ENCODE measurements at regions not wholly inside any gene's neighbourhood (a gene's known extent, or its start where the extent isn't known, plus 50 kb on each side); places are given as distances from the start of the nearest gene placed in this dataset.
A peak's percentile ranks its signal among the peaks of the same experiment; 100 is the strongest.

DNA sequence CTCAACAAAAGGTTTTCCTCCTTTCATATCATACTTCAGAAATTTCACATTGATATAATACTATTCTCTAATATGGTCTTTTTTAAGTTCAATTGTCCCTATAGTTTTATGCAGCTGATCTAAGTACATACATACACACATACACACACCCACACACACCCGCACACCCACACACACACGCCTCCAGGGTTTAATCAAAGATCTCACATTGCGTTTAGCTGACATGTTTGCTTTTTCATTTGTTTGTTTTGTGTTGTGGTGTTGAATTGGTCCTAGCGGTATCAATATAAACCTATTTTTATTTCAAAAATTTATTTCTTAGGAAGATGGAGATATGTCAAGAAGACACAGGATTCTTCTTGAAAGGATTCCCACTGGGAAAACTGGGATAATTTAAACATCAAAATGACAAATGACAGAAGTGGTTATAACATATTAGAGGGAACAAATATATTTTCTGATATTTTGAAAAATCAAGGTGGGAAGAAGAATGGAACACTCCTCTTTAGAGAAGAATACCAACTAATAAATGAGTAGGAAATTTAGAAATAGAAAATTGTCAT lies 434.9 kb upstream of the SLC30A5 start:
- no peaks in the 10 kb centered on the region for H3K9me3 ChIP-seq (ENCODE audit: low read length)
- intact Hi-C loops (cut with micrococcal nuclease; ENCODE audit: unreplicated experiment): no loop called here
- DNase-seq (ENCODE audit: low spot score): no peak
- no peaks in the 10 kb centered on the region for H3K79me2 ChIP-seq (ENCODE audit: insufficient read depth, low read depth, low read length)
- TF ChIP-seq EZH2phosphoT487 (IDR thresholded peaks at IDR 0.05; ENCODE audit: borderline replicate concordance, low read depth, low read length) (no peak), CTCF (conservative IDR thresholded peaks at IDR 0.05; ENCODE audit: low read length) (no peak)
- H3K27ac ChIP-seq (ENCODE audit: low read depth, low read length, poor library complexity, severe bottlenecking): no peak overlapping the region
- no peak overlapping the region for H2AFZ ChIP-seq (ENCODE audit: low read length)
- H3K9me2 ChIP-seq (ENCODE audit: insufficient read depth, low read length): no peaks in the 10 kb centered on the region
- BruUV-seq (replicated peaks): no TSS peak
- no peaks in the 10 kb centered on the region for H4K20me1 ChIP-seq (ENCODE audit: insufficient read depth, low read length)
- H3K36me3 ChIP-seq (ENCODE audit: insufficient read depth, low read length): no peaks in the 10 kb centered on the region
- POLR2A ChIA-PET: no interaction called here
- no peak overlapping the region for H3K4me3 ChIP-seq (ENCODE audit: low read depth, low read length, poor library complexity, severe bottlenecking)
- CTCF ChIA-PET (ENCODE audit: unreplicated experiment): no interaction called here
- no peak overlapping the region for H3K4me2 ChIP-seq (ENCODE audit: low read length)
- no peaks in the 10 kb centered on the region for H3K4me1 ChIP-seq (ENCODE audit: insufficient read depth, low read length, poor library complexity, severe bottlenecking)

DNA sequence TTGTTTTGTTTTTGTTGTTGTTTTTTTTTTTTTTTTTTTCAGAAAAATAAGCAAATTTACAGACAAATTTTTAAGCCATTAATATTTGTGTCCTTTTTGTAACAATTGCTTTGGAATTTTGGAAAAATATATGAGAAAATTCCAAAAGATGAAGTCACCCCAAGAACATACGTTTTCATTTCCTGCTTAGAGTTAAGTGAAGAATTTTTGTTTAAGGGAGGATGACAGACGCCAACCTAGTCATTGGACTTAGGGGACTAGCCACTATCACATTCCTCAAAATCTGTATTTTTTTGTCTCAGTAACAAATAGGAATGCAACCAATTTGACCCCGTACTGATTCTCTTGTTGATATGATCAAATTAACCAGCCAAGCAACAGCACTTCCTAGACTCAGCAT lies 433.9 kb upstream of the SLC30A5 start:
- TF ChIP-seq CTCF (conservative IDR thresholded peaks at IDR 0.05; ENCODE audit: low read length) (no peak), EZH2phosphoT487 (IDR thresholded peaks at IDR 0.05; ENCODE audit: borderline replicate concordance, low read depth, low read length) (no peak)
- no peaks in the 10 kb centered on the region for H3K4me1 ChIP-seq (ENCODE audit: insufficient read depth, low read length, poor library complexity, severe bottlenecking)
- H3K9me3 ChIP-seq (ENCODE audit: low read length): no peaks in the 10 kb centered on the region
- no peak overlapping the region for H3K4me3 ChIP-seq (ENCODE audit: low read depth, low read length, poor library complexity, severe bottlenecking)
- no peaks in the 10 kb centered on the region for H3K79me2 ChIP-seq (ENCODE audit: insufficient read depth, low read depth, low read length)
- no peak overlapping the region for H2AFZ ChIP-seq (ENCODE audit: low read length)
- H3K4me2 ChIP-seq (ENCODE audit: low read length): no peak overlapping the region
- no peak for DNase-seq (ENCODE audit: low spot score)
- CTCF ChIA-PET (ENCODE audit: unreplicated experiment): no interaction called here
- intact Hi-C loops (cut with micrococcal nuclease; ENCODE audit: unreplicated experiment): no loop called here
- no peaks in the 10 kb centered on the region for H3K36me3 ChIP-seq (ENCODE audit: insufficient read depth, low read length)
- no peak overlapping the region for H3K27ac ChIP-seq (ENCODE audit: low read depth, low read length, poor library complexity, severe bottlenecking)
- BruUV-seq (replicated peaks): no TSS peak
- no peaks in the 10 kb centered on the region for H3K9me2 ChIP-seq (ENCODE audit: insufficient read depth, low read length)
- POLR2A ChIA-PET: no interaction called here
- no peaks in the 10 kb centered on the region for H4K20me1 ChIP-seq (ENCODE audit: insufficient read depth, low read length)

DNA sequence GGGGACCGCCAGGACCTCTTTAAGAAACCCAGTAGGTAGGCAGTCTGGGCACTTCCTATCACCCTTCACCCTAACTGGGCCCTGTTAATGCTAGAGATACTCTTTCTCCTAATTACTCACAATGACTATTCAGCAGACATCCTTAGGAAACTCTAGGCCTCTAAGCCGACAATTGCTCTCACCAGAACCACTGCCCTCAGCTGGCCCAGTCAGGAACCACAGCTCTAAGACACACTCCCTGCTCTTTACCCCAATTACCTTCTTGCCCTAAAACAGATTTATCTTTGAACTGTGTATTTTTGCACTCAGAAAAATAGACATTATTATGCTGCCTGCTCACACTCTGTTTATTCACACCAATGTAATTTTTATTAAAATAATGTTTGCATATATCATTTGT lies 432.6 kb upstream of the SLC30A5 start:
- TF ChIP-seq CTCF (conservative IDR thresholded peaks at IDR 0.05; ENCODE audit: low read length) (peak; percentile 69), EZH2phosphoT487 (IDR thresholded peaks at IDR 0.05; ENCODE audit: borderline replicate concordance, low read depth, low read length) (no peak)
- POLR2A ChIA-PET: no interaction called here
- no peaks in the 10 kb centered on the region for H3K36me3 ChIP-seq (ENCODE audit: insufficient read depth, low read length)
- no peaks in the 10 kb centered on the region for H3K79me2 ChIP-seq (ENCODE audit: insufficient read depth, low read depth, low read length)
- no peaks in the 10 kb centered on the region for H4K20me1 ChIP-seq (ENCODE audit: insufficient read depth, low read length)
- CTCF ChIA-PET (ENCODE audit: unreplicated experiment): no interaction called here
- H3K9me3 ChIP-seq (ENCODE audit: low read length): no peaks in the 10 kb centered on the region
- H3K4me1 ChIP-seq (ENCODE audit: insufficient read depth, low read length, poor library complexity, severe bottlenecking): no peaks in the 10 kb centered on the region
- H2AFZ ChIP-seq (ENCODE audit: low read length): no peak overlapping the region
- no peaks in the 10 kb centered on the region for H3K9me2 ChIP-seq (ENCODE audit: insufficient read depth, low read length)
- no TSS peak for BruUV-seq (replicated peaks)
- peak; percentile 13 for DNase-seq (ENCODE audit: low spot score)
- intact Hi-C loops (cut with micrococcal nuclease; ENCODE audit: unreplicated experiment): no loop called here
- no peak overlapping the region for H3K4me2 ChIP-seq (ENCODE audit: low read length)
- no peak overlapping the region for H3K4me3 ChIP-seq (ENCODE audit: low read depth, low read length, poor library complexity, severe bottlenecking)
- no peak overlapping the region for H3K27ac ChIP-seq (ENCODE audit: low read depth, low read length, poor library complexity, severe bottlenecking)
